NB4 (cell line): ENCODE measurements at regions not wholly inside any gene's neighbourhood (a gene's known extent, or its start where the extent isn't known, plus 50 kb on each side); places are given as distances from the start of the nearest gene placed in this dataset.

Source experiments
- DNase-seq: peaks from one replicate; pipeline ENCODE4 v3.0.0; 2010; ENCODE audit warnings: low read depth
- H3K4me3 ChIP-seq: one replicate; pipeline ENCODE4 v1.5.1; 2011; ENCODE audit warnings: mild to moderate bottlenecking, low read depth, low read length, moderate library complexity
- MYC ChIP-seq: IDR thresholded peaks from 2 replicates; pipeline ENCODE4 v1.6.1; 2011; ENCODE audit warnings: low read depth, low read length
- POLR2A ChIP-seq: IDR thresholded peaks from 2 replicates; pipeline ENCODE4 v1.6.1; 2011; ENCODE audit warnings: mild to moderate bottlenecking; ENCODE audit not compliant: insufficient read length; ENCODE audit errors: extremely low read depth
- TF ChIP-seq, protein P1 (sequence below): IDR thresholded peaks from one replicate; pipeline ENCODE4 v1.5.1; 2012; ENCODE audit warnings: low read depth, low read length
- TF ChIP-seq, protein P2 (sequence below): IDR thresholded peaks from 2 replicates; pipeline ENCODE4 v1.6.1; 2011; ENCODE audit warnings: low read depth, low read length

DNA sequence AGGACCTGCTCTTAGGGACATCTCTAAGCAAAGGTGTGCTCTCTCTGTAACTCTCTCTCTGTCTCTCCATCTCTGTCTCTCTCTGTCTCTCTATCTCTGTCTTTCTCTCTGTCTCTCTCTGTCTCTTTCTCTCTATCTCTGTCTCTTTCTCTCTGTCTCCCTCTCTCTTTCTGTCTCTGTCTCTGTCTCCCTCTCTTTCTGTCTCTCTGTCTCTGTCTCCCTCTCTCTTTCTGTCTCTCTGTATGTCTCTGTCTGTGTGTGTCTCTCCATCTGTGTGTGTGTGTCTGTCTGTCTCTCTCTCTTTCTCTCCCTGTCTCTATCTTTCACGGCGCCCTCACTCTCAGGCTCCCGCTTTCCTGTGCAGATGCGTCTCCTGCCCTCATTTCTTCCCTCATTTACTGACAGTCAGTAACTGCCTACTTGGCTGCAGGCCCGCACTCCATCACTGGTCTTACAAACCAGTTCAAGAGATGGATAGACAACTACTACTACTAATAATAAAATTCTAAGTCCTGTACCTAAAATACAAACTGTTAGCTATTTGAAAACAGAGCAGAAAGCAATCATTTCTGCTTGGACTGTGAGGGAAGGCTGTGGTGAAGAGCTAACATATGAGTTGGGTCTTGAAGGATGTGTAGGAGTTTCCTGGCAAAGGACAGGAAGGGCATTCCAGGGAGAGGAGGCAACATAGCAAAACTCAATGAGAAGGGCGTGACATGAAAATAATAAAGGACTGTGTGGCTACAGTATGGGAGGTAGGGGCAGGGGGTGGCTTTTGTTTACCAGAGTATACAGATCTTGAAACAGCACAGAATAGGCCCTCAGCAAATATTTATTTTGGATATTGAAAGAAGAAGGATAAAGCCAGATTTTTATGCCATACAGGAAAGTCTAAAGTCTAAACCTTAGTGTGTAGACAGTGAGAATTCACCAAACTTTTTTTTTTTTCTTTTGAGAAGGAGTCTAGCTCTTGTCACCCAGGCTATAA is 67.8 kb upstream of the TAB2 start:
- DNase-seq: no peak
- H3K4me3 ChIP-seq: no peak overlapping the region
- TF ChIP-seq, protein P1, sequence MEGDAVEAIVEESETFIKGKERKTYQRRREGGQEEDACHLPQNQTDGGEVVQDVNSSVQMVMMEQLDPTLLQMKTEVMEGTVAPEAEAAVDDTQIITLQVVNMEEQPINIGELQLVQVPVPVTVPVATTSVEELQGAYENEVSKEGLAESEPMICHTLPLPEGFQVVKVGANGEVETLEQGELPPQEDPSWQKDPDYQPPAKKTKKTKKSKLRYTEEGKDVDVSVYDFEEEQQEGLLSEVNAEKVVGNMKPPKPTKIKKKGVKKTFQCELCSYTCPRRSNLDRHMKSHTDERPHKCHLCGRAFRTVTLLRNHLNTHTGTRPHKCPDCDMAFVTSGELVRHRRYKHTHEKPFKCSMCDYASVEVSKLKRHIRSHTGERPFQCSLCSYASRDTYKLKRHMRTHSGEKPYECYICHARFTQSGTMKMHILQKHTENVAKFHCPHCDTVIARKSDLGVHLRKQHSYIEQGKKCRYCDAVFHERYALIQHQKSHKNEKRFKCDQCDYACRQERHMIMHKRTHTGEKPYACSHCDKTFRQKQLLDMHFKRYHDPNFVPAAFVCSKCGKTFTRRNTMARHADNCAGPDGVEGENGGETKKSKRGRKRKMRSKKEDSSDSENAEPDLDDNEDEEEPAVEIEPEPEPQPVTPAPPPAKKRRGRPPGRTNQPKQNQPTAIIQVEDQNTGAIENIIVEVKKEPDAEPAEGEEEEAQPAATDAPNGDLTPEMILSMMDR: no peak
- TF ChIP-seq MYC: no peak
- TF ChIP-seq POLR2A: no peak
- TF ChIP-seq, protein P2, sequence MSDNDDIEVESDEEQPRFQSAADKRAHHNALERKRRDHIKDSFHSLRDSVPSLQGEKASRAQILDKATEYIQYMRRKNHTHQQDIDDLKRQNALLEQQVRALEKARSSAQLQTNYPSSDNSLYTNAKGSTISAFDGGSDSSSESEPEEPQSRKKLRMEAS: no peak

GRCh38 chr6:149250951-149251350 is 66.6 kb upstream of the TAB2 start:
- DNase-seq: no peak
- H3K4me3 ChIP-seq: no peak overlapping the region
- no peak for TF ChIP-seq POLR2A
- TF ChIP-seq, protein P1: no peak
- TF ChIP-seq, protein P2: no peak
- no peak for TF ChIP-seq MYC

GRCh38 chr6:149252622-149253021 is 64.9 kb upstream of the TAB2 start:
- TF ChIP-seq, protein P2: no peak
- TF ChIP-seq, protein P1: no peak
- no peak for TF ChIP-seq MYC
- no peak overlapping the region for H3K4me3 ChIP-seq
- no peak for DNase-seq

DNA sequence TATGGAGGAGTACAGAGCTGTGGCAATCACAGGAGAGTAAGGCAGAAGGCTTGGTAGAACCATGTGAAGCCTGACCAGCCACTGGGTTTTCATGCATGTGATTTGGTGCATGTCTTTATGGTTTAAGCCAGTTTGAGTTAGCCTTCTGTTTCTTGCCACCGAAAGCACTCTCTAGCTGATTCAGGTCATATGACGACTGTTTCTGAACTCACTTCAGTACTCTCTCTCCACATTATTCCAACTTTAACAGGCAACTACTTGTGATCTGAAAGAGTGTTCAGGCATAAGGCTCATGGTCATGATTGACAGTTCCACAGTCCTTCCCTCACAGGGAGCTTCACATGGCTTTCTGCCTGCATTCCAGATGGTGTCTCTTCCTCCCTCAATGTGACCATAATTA is 63.3 kb upstream of the TAB2 start:
- DNase-seq: no peak
- H3K4me3 ChIP-seq: no peak overlapping the region
- TF ChIP-seq MYC (no peak), POLR2A (no peak)
- TF ChIP-seq, protein P1: no peak
- TF ChIP-seq, protein P2: no peak

DNA sequence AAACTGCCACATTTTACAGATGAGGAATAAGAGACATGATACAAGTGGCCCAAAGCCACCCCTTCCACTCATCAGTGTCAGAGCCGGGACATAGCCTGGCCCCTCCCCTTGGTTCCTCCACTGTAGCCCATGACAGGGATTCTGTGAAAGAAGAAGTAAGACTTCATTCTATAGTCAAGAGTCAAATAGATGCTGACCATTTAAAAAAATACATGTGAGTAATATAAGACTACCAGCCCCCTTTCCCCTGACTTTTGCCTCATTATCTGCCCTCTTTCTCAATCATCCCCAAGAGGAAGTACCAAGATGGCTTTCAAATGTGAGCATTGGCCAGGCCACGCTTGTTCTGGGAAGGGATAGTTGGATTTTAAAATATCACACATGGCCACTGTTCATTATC is 57.8 kb upstream of the TAB2 start:
- H3K4me3 ChIP-seq: no peak overlapping the region
- DNase-seq: peak; percentile 35
- TF ChIP-seq, protein P2: no peak
- TF ChIP-seq, protein P1: no peak
- TF ChIP-seq POLR2A: no peak
